Suprapubic skin (tissue), 4 donors: ENCODE measurements at regions not wholly inside any gene's neighbourhood (a gene's known extent, or its start where the extent isn't known, plus 50 kb on each side); places are given as distances from the start of the nearest gene placed in this dataset.

Experiments
- DNase-seq, 2 donors: peaks; one replicate each; pipeline ENCODE4 v3.0.0-alpha.2; 2019; ENCODE audit warnings: low spot score in 2 of 2
- H3K27ac ChIP-seq: fragments of 200-600 bp; sonication (generic); one replicate; pipeline ENCODE4 v1.5.1; 2019
- H3K27me3 ChIP-seq: fragments of 200-600 bp; sonication (generic); one replicate; pipeline ENCODE4 v1.5.1; 2019
- H3K36me3 ChIP-seq: fragments of 200-600 bp; sonication (generic); one replicate; pipeline ENCODE4 v1.5.1; 2019
- H3K4me1 ChIP-seq: fragments of 200-600 bp; sonication (generic); one replicate; pipeline ENCODE4 v1.5.1; 2019
- H3K4me3 ChIP-seq: fragments of 200-600 bp; sonication (generic); one replicate; pipeline ENCODE4 v1.5.1; 2019; ENCODE audit warnings: mild to moderate bottlenecking
- H3K9me3 ChIP-seq: fragments of 200-600 bp; sonication (generic); one replicate; pipeline ENCODE4 v1.5.1; 2019
- CTCF ChIP-seq, 2 donors: fragments of 200-600 bp in 1 of 2; fragments of 450-650 bp in 1 of 2; sonication (generic) in 1 of 2; IDR thresholded peaks; one replicate each; pipeline ENCODE4 v1.5.1; 2016 to 2019; ENCODE audit warnings: antibody characterized with exemption in 2 of 2, mild to moderate bottlenecking in 1 of 2, moderate library complexity in 1 of 2
- EP300 ChIP-seq: sonication (generic); formaldehyde crosslinking; IDR thresholded peaks from one replicate; pipeline ENCODE4 v1.6.1; 2017; ENCODE audit warnings: antibody characterized with exemption
- POLR2A ChIP-seq, 2 donors: fragments of 450-650 bp; IDR thresholded peaks; one replicate each; pipeline ENCODE4 v1.6.1; 2017; ENCODE audit warnings: antibody characterized with exemption in 2 of 2, mild to moderate bottlenecking in 2 of 2, moderate library complexity in 2 of 2
- POLR2AphosphoS5 ChIP-seq, 3 donors: sonication (generic); formaldehyde crosslinking; IDR thresholded peaks; one replicate each; pipeline ENCODE4 v1.6.1; 2017; ENCODE audit warnings: antibody characterized with exemption in 3 of 3
- WGBS: methylation state at CpG from one replicate; pipeline ENCODE4 v1.1.5; 2018; 5-methylcytosine and 5-hydroxymethylcytosine counted together

- no peak for DNase-seq
- no peaks in the 10 kb centered on the region for H3K36me3 ChIP-seq
- no peaks in the 10 kb centered on the region for H3K27me3 ChIP-seq
- H3K4me3 ChIP-seq: no peak overlapping the region
- H3K4me1 ChIP-seq: no peaks in the 10 kb centered on the region
- H3K9me3 ChIP-seq: no peaks in the 10 kb centered on the region
- H3K27ac ChIP-seq: no peak overlapping the region
- 75% methylated on average over 2 of the region's 2 CpGs for WGBS
- no peak for TF ChIP-seq POLR2A (IDR thresholded peaks at IDR 0.05)
- no peak for TF ChIP-seq CTCF (IDR thresholded peaks at IDR 0.05)
- no peak for TF ChIP-seq POLR2AphosphoS5 (IDR thresholded peaks at IDR 0.05)
- TF ChIP-seq EP300: no peak
Observed at GRCh38 chr3:22542311-22542710, 660.8 kb upstream of the UBE2E2 start.

- H3K9me3 ChIP-seq: no peaks in the 10 kb centered on the region
- WGBS: 71% methylated on average over 5 of the region's 5 CpGs
- H3K4me3 ChIP-seq: no peak overlapping the region
- no peak overlapping the region for H3K27ac ChIP-seq
- TF ChIP-seq POLR2AphosphoS5 (IDR thresholded peaks at IDR 0.05) (no peak), CTCF (IDR thresholded peaks at IDR 0.05) (no peak), POLR2A (IDR thresholded peaks at IDR 0.05) (no peak), EP300 (no peak)
- no peak for DNase-seq
- no peaks in the 10 kb centered on the region for H3K27me3 ChIP-seq
- H3K36me3 ChIP-seq: no peaks in the 10 kb centered on the region
- no peaks in the 10 kb centered on the region for H3K4me1 ChIP-seq
Observed at GRCh38 chr3:22555753-22556435, 647.2 kb upstream of the UBE2E2 start.

GRCh38 chr3:22565393-22565792 is 637.7 kb upstream of the UBE2E2 start:
- Histone ChIP-seq H3K27ac (no peak overlapping the region), H3K4me3 (no peak overlapping the region), H3K4me1 (no peaks in the 10 kb centered on the region), H3K9me3 (no peaks in the 10 kb centered on the region), H3K36me3 (no peaks in the 10 kb centered on the region), H3K27me3 (no peaks in the 10 kb centered on the region)
- no peak for DNase-seq
- TF ChIP-seq CTCF (IDR thresholded peaks at IDR 0.05): no peak
- TF ChIP-seq POLR2AphosphoS5 (IDR thresholded peaks at IDR 0.05): no peak
- TF ChIP-seq EP300: no peak
- TF ChIP-seq POLR2A (IDR thresholded peaks at IDR 0.05): no peak

- 84% methylated on average over 1 of the region's 1 CpG for WGBS
- no peaks in the 10 kb centered on the region for H3K36me3 ChIP-seq
- no peak for TF ChIP-seq CTCF (IDR thresholded peaks at IDR 0.05)
- no peak for TF ChIP-seq EP300
- TF ChIP-seq POLR2AphosphoS5 (IDR thresholded peaks at IDR 0.05): no peak
- no peak for TF ChIP-seq POLR2A (IDR thresholded peaks at IDR 0.05)
- no peaks in the 10 kb centered on the region for H3K9me3 ChIP-seq
- no peak for DNase-seq
- no peak overlapping the region for H3K4me3 ChIP-seq
- no peaks in the 10 kb centered on the region for H3K4me1 ChIP-seq
- H3K27me3 ChIP-seq: no peaks in the 10 kb centered on the region
- H3K27ac ChIP-seq: no peak overlapping the region
Observed at GRCh38 chr3:22568285-22568684, 634.8 kb upstream of the UBE2E2 start.

- Histone ChIP-seq H3K4me1 (no peaks in the 10 kb centered on the region), H3K27me3 (no peaks in the 10 kb centered on the region), H3K4me3 (no peak overlapping the region), H3K9me3 (no peaks in the 10 kb centered on the region), H3K27ac (no peak overlapping the region), H3K36me3 (no peaks in the 10 kb centered on the region)
- 59% methylated on average over 2 of the region's 2 CpGs for WGBS
- DNase-seq: no peak
- TF ChIP-seq EP300 (no peak), CTCF (IDR thresholded peaks at IDR 0.05) (no peak), POLR2A (IDR thresholded peaks at IDR 0.05) (no peak), POLR2AphosphoS5 (IDR thresholded peaks at IDR 0.05) (no peak)
Observed at GRCh38 chr3:22569570-22569969, 633.6 kb upstream of the UBE2E2 start.
